ENCODE measurements at regions not wholly inside any gene's neighbourhood (a gene's known extent, or its start where the extent isn't known, plus 50 kb on each side); places are given as distances from the start of the nearest gene placed in this dataset.

DNA sequence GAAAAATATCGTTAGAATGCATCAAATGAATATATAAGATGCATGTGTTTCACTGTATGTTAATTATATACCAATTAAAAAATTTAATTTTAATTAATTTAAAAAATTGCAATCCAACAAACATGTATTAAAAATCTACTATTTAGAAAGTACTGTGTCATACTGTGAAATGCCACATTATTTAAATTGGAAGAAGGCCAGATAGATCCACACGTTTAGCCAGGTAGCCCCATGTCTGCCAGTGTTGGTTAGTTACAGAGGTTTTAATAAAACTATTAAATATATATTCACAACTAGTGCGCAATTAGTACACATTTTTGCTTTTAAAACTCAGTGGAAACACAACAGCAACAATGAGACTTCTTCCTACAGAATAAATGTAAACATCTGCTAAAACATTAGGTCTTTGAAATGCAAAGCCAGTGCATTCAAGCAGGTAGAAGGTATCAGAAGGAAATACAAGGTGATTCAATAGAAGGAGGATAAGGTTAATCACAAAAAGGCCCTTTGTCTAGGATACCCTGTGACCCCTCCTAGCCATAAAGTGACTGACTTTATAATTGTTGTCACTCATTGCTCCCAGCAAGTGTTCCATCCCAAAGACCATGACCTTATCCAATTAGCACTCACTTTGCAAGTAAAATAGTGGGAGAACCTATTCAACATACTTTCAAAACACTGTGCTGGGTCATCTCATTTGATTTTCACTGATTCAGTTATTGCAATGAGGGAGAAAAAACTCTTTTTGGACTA, 211.5 kb downstream of the TTLL7 start:
- Histone ChIP-seq H3K4me1 (no peaks in the 10 kb centered on the region), H3K27me3 (no peaks in the 10 kb centered on the region), H3K9me3 (peaks cover 0 to 9% of the 10 kb centered on the region in 2 donors), H3K4me3 (no peak overlapping the region), H3K27ac (no peak overlapping the region), H3K36me3 (no peaks in the 10 kb centered on the region)
- ATAC-seq (no peak), DNase-seq (no peak)
- no peak for TF ChIP-seq CTCF (IDR thresholded peaks at IDR 0.05)
- intact Hi-C loops (cut with DNase I), result no loop called here

- intact Hi-C loops (cut with DNase I), result no loop called here
Measured at GRCh38 chr1:83781667-83782066, 217.3 kb downstream of the TTLL7 start.

DNA sequence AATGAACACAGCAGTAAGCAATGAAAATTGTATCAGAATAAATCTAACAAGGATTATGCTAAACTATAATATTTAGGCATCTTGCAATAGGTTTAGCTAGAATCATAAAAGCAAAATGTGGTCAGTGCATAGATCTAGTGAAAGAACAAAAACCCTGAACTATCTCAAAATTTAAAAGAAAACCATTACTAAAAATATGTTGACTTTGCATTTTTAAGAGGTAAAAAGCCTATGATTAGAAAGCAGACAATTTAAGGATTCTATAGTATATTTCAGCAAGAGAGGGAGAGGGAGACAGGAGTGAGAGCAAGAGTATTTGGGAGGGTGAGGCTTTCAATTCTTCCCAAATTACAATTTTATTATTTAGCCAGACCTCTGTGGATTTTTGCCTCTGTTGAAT, 219.4 kb downstream of the TTLL7 start:
- H3K4me1 ChIP-seq, result no peaks in the 10 kb centered on the region
- intact Hi-C loops (cut with DNase I), result no loop called here
- H3K27me3 ChIP-seq, result no peaks in the 10 kb centered on the region

More at GRCh38 chr1:83781667-83782066, 217.3 kb downstream of the TTLL7 start:
- Histone ChIP-seq H3K27me3 (no peaks in the 10 kb centered on the region), H3K27ac (no peak overlapping the region), H3K4me1 (no peaks in the 10 kb centered on the region), H3K4me3 (no peak overlapping the region), H3K9me3 (peaks cover 0 to 9% of the 10 kb centered on the region in 2 donors), H3K36me3 (no peaks in the 10 kb centered on the region)
- no peak for TF ChIP-seq CTCF (IDR thresholded peaks at IDR 0.05)
- no peak for DNase-seq
- ATAC-seq, result no peak

DNA sequence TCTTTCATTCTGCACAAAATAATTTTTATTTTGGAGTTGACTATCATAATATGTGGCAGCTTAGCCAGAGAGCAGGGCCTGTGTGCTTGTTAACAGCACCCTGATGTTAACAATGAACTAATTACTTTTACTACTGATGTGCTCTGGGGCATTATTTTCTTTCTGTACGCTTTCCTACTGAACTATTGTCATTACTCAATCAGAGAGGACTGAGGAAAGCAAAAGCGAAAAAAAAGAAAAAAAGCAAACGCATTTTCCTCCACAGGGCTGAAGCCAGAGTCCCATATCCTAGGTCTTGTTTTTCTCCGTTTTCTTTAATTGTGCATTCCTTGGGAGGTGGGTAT, 221.2 kb downstream of the TTLL7 start:
- Histone ChIP-seq H3K27ac (no peak overlapping the region), H3K36me3 (no peaks in the 10 kb centered on the region), H3K4me1 (no peaks in the 10 kb centered on the region), H3K4me3 (no peak overlapping the region), H3K27me3 (no peaks in the 10 kb centered on the region), H3K9me3 (no peaks in the 10 kb centered on the region)
- ATAC-seq, result no peak
- intact Hi-C loops (cut with DNase I), result no loop called here
- no peak for TF ChIP-seq CTCF (IDR thresholded peaks at IDR 0.05)
- DNase-seq, result no peak

More for the DNA sequence above, 219.4 kb downstream of the TTLL7 start:
- peaks cover 0 to 9% of the 10 kb centered on the region in 2 donors for H3K9me3 ChIP-seq
- TF ChIP-seq CTCF (IDR thresholded peaks at IDR 0.05), result no peak
- DNase-seq (no peak), ATAC-seq (no peak)
- no peaks in the 10 kb centered on the region for H3K36me3 ChIP-seq
- no peak overlapping the region for H3K4me3 ChIP-seq
- H3K27ac ChIP-seq, result no peak overlapping the region

- TF ChIP-seq CTCF (IDR thresholded peaks at IDR 0.05), result no peak
- ATAC-seq, result no peak
- Histone ChIP-seq H3K27me3 (no peaks in the 10 kb centered on the region), H3K9me3 (no peaks in the 10 kb centered on the region), H3K4me3 (no peak overlapping the region), H3K36me3 (no peaks in the 10 kb centered on the region), H3K27ac (no peak overlapping the region), H3K4me1 (no peaks in the 10 kb centered on the region)
- no peak for DNase-seq
- intact Hi-C loops (cut with DNase I), result no loop called here
Measured at GRCh38 chr1:83776913-83777757, 221.8 kb downstream of the TTLL7 start.

All from left lung (tissue), 4 donors.